Keratinocyte (primary cell): ENCODE measurements at regions not wholly inside any gene's neighbourhood (a gene's known extent, or its start where the extent isn't known, plus 50 kb on each side); places are given as distances from the start of the nearest gene placed in this dataset.

Experiments used
- CTCF ChIP-seq, 3 experiments: IDR thresholded peaks in 1 of 3; conservative IDR thresholded peaks in 1 of 3; optimal IDR thresholded peaks in 1 of 3; 2 replicates in 2 of 3; 3 replicates in 1 of 3; pipeline versions ENCODE3 to v1.5.1; 2011; ENCODE audit warnings: low read length in 3 of 3, mild to moderate bottlenecking in 3 of 3, moderate library complexity in 2 of 3, control low read depth in 1 of 3, inconsistent platforms in 1 of 3; ENCODE audit not compliant: insufficient read depth in 2 of 3; ENCODE audit errors: extremely low read depth in 1 of 3
- EZH2 ChIP-seq: IDR thresholded peaks from one replicate; pipeline ENCODE4 v1.6.1; 2012; ENCODE audit warnings: inconsistent platforms, mild to moderate bottlenecking, low read length, moderate library complexity

- TF ChIP-seq CTCF (optimal IDR thresholded peaks at IDR 0.05 in 1 of 3, IDR thresholded peaks at IDR 0.05 in 1 of 3, conservative IDR thresholded peaks at IDR 0.05 in 1 of 3; ENCODE audit: extremely low read depth in 1 of 3, insufficient read depth in 2 of 3, low read length in 3 of 3) (no peak), EZH2 (no peak)
Measured at GRCh38 chr3:117411971-117412370, 702.4 kb downstream of the TUSC7 start.
